HEK293 (cell line): ENCODE measurements at regions not wholly inside any gene's neighbourhood (a gene's known extent, or its start where the extent isn't known, plus 50 kb on each side); places are given as distances from the start of the nearest gene placed in this dataset.

Experiments used
- ZNF121 ChIP-seq: fragments of 450-650 bp; formaldehyde crosslinking; IDR thresholded peaks from 2 replicates; pipeline ENCODE4 v1.5.1; 2016; ENCODE audit warnings: missing biosample characterization, missing genetic modification characterization
- ZNF140 ChIP-seq: fragments of 450-650 bp; formaldehyde crosslinking; IDR thresholded peaks from 2 replicates; pipeline ENCODE4 v1.5.1; 2016; ENCODE audit warnings: missing biosample characterization, missing genetic modification characterization
- ZNF155 ChIP-seq: fragments of 450-650 bp; formaldehyde crosslinking; IDR thresholded peaks from 2 replicates; pipeline ENCODE4 v1.5.1; 2016; ENCODE audit warnings: missing biosample characterization, missing genetic modification characterization
- ZNF221 ChIP-seq: fragments of 450-650 bp; formaldehyde crosslinking; IDR thresholded peaks from 2 replicates; pipeline ENCODE4 v1.5.1; 2017; ENCODE audit warnings: missing biosample characterization, missing genetic modification characterization, borderline replicate concordance
- ZNF660 ChIP-seq: fragments of 450-650 bp; IDR thresholded peaks from 2 replicates; pipeline ENCODE4 v1.5.1; 2018; ENCODE audit warnings: missing biosample characterization, mild to moderate bottlenecking, missing genetic modification characterization
- TF ChIP-seq, protein P1 (sequence below): fragments of 450-650 bp; formaldehyde crosslinking; IDR thresholded peaks from 2 replicates; pipeline ENCODE4 v1.5.1; 2016; ENCODE audit warnings: missing biosample characterization, missing genetic modification characterization
- TF ChIP-seq, protein P2 (sequence below): fragments of 450-650 bp; formaldehyde crosslinking; IDR thresholded peaks from 2 replicates; pipeline ENCODE4 v1.5.1; 2016; ENCODE audit warnings: missing biosample characterization, missing genetic modification characterization

DNA sequence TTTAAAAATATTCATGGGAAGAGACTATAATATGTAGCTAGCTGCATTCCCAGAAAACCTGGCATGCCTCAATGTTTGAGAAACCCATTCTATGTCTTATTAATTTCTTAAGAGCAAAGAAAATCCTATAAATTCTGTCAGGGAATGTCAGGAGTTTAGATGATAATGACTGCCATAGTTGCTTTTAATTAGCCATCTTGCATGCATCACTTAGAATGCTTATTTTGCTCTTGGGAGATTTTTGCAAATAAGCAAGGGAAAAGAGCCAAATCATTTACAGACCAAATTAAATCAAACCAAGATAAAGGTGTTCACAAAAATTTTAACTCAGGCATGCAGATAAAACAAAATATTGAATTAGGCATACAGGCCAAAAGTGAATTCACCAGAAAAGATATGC, 152.8 kb downstream of the FASLG start:
- TF ChIP-seq, protein P1, sequence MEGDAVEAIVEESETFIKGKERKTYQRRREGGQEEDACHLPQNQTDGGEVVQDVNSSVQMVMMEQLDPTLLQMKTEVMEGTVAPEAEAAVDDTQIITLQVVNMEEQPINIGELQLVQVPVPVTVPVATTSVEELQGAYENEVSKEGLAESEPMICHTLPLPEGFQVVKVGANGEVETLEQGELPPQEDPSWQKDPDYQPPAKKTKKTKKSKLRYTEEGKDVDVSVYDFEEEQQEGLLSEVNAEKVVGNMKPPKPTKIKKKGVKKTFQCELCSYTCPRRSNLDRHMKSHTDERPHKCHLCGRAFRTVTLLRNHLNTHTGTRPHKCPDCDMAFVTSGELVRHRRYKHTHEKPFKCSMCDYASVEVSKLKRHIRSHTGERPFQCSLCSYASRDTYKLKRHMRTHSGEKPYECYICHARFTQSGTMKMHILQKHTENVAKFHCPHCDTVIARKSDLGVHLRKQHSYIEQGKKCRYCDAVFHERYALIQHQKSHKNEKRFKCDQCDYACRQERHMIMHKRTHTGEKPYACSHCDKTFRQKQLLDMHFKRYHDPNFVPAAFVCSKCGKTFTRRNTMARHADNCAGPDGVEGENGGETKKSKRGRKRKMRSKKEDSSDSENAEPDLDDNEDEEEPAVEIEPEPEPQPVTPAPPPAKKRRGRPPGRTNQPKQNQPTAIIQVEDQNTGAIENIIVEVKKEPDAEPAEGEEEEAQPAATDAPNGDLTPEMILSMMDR = no peak
- TF ChIP-seq ZNF155 (no peak), ZNF221 (no peak), ZNF121 (tag by site-specific recombination) (no peak), ZNF140 (tag by site-specific recombination) (no peak), ZNF660 (no peak)
- TF ChIP-seq, protein P2, sequence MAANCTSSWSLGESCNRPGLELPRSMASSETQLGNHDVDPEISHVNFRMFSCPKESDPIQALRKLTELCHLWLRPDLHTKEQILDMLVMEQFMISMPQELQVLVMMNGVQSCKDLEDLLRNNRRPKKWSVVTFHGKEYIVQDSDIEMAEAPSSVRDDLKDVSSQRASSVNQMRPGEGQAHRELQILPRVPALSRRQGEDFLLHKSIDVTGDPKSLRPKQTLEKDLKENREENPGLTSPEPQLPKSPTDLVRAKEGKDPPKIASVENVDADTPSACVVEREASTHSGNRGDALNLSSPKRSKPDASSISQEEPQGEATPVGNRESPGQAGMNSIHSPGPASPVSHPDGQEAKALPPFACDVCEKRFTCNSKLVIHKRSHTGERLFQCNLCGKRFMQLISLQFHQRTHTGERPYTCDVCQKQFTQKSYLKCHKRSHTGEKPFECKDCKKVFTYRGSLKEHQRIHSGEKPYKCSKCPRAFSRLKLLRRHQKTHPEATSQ (tag by site-specific recombination) = no peak
